Endodermal cell (in vitro differentiated cells): ENCODE measurements at regions not wholly inside any gene's neighbourhood (a gene's known extent, or its start where the extent isn't known, plus 50 kb on each side); places are given as distances from the start of the nearest gene placed in this dataset.

ENCODE experiments used
- DNase-seq: peaks from one replicate; pipeline ENCODE4 v3.0.0-alpha.2; 2017
- H3K27ac ChIP-seq: 2 replicates; pipeline ENCODE4 v1.5.1; 2013; ENCODE audit warnings: mild to moderate bottlenecking, low read depth, low read length, moderate library complexity
- H3K27me3 ChIP-seq: 2 replicates; pipeline ENCODE4 v1.6.1; 2013; ENCODE audit warnings: mild to moderate bottlenecking, low read length, moderate library complexity; ENCODE audit not compliant: insufficient read depth, control insufficient read depth, poor library complexity, severe bottlenecking
- H3K36me3 ChIP-seq: 2 replicates; pipeline ENCODE4 v1.7.0; 2013; ENCODE audit warnings: mild to moderate bottlenecking, low read length, moderate library complexity; ENCODE audit not compliant: control insufficient read depth, insufficient read depth
- H3K4me1 ChIP-seq: one replicate; pipeline ENCODE4 v1.7.0; 2013; ENCODE audit warnings: low read length; ENCODE audit not compliant: control insufficient read depth, insufficient read depth
- H3K4me3 ChIP-seq: 2 replicates; pipeline ENCODE4 v1.5.1; 2013; ENCODE audit warnings: mild to moderate bottlenecking, low read length, moderate library complexity
- H3K9ac ChIP-seq: 2 replicates; pipeline ENCODE4 v1.6.1; 2013; ENCODE audit warnings: mild to moderate bottlenecking, low read length, moderate library complexity; ENCODE audit not compliant: poor library complexity, severe bottlenecking; ENCODE audit errors: extremely low read depth
- H3K9me3 ChIP-seq: 2 replicates; pipeline ENCODE4 v1.6.1; 2013; ENCODE audit warnings: mild to moderate bottlenecking, low read length, moderate library complexity; ENCODE audit not compliant: control insufficient read depth
- H3K27ac Mint-ChIP-seq: 2 replicates; pipeline ENCODE4 v1.8.0; 2020; ENCODE audit warnings: mixed read lengths
- H3K27me3 Mint-ChIP-seq: 2 replicates; pipeline ENCODE4 v1.8.0; 2021; ENCODE audit warnings: mild to moderate bottlenecking, mixed read lengths; ENCODE audit not compliant: insufficient read depth
- H3K36me3 Mint-ChIP-seq: 2 replicates; pipeline ENCODE4 v1.8.0; 2020; ENCODE audit warnings: low read depth, mixed read lengths
- H3K4me1 Mint-ChIP-seq: 2 replicates; pipeline ENCODE4 v1.8.0; 2020; ENCODE audit warnings: mixed read lengths
- H3K4me3 Mint-ChIP-seq: 2 replicates; pipeline ENCODE4 v1.8.0; 2020; ENCODE audit warnings: mild to moderate bottlenecking, moderate library complexity, mixed read lengths
- H3K9me3 Mint-ChIP-seq: 2 replicates; pipeline ENCODE4 v1.8.0; 2020; ENCODE audit warnings: mild to moderate bottlenecking, mixed read lengths
- WGBS, 2 experiments: methylation state at CpG; one replicate each; pipeline versions ENCODE4 v1.1.5 to v1.1.7; 2013; ENCODE audit warnings: missing lambda C conversion rate in 2 of 2, mixed read lengths in 1 of 2; ENCODE audit not compliant: insufficient coverage in 1 of 2, insufficient read length in 1 of 2; 5-methylcytosine and 5-hydroxymethylcytosine counted together
- TF ChIP-seq, protein P1 (sequence below): fragments of 200-600 bp; sonication (generic); conservative IDR thresholded peaks from 2 replicates; pipeline ENCODE4 v1.5.0; 2021; ENCODE audit warnings: antibody characterized with exemption, mild to moderate bottlenecking

DNA sequence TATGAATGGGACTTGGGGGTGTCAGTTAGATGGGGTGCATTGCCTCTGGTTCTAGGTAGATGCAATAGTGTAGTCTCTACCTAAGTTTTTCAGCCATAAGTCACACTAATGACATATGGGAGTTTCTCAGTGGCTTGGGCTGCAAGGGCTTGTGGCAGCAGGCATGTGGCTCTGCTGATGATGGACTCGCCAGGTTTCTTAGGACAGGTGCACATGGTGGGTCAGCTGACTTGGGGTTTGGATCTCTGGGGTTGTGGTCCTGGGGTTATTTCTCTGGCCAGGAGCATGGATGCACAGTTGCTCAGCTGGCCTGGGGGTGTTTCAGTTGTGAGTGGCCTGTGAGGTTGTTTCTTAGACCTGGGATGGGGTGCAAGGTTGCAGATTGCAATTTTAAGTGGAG is 120.0 kb upstream of the DCBLD2 start:
- H3K27ac Mint-ChIP-seq, result no peak overlapping the region
- Histone ChIP-seq H3K27me3 (no peaks in the 10 kb centered on the region), H3K4me1 (no peaks in the 10 kb centered on the region), H3K36me3 (no peaks in the 10 kb centered on the region), H3K9ac (no peak overlapping the region), H3K9me3 (no peaks in the 10 kb centered on the region), H3K4me3 (no peak overlapping the region), H3K27ac (no peak overlapping the region)
- no peaks in the 10 kb centered on the region for H3K9me3 Mint-ChIP-seq
- no peaks in the 10 kb centered on the region for H3K36me3 Mint-ChIP-seq
- 92% methylated on average over 1 of the region's 1 CpG; no CpG with 5 or more reads in 1 of the 2 experiments for WGBS, 2 experiments
- TF ChIP-seq, protein P1, sequence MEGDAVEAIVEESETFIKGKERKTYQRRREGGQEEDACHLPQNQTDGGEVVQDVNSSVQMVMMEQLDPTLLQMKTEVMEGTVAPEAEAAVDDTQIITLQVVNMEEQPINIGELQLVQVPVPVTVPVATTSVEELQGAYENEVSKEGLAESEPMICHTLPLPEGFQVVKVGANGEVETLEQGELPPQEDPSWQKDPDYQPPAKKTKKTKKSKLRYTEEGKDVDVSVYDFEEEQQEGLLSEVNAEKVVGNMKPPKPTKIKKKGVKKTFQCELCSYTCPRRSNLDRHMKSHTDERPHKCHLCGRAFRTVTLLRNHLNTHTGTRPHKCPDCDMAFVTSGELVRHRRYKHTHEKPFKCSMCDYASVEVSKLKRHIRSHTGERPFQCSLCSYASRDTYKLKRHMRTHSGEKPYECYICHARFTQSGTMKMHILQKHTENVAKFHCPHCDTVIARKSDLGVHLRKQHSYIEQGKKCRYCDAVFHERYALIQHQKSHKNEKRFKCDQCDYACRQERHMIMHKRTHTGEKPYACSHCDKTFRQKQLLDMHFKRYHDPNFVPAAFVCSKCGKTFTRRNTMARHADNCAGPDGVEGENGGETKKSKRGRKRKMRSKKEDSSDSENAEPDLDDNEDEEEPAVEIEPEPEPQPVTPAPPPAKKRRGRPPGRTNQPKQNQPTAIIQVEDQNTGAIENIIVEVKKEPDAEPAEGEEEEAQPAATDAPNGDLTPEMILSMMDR, result no peak
- H3K4me3 Mint-ChIP-seq, result no peak overlapping the region
- no peaks in the 10 kb centered on the region for H3K4me1 Mint-ChIP-seq
- no peak for DNase-seq
- H3K27me3 Mint-ChIP-seq, result no peaks in the 10 kb centered on the region

DNA sequence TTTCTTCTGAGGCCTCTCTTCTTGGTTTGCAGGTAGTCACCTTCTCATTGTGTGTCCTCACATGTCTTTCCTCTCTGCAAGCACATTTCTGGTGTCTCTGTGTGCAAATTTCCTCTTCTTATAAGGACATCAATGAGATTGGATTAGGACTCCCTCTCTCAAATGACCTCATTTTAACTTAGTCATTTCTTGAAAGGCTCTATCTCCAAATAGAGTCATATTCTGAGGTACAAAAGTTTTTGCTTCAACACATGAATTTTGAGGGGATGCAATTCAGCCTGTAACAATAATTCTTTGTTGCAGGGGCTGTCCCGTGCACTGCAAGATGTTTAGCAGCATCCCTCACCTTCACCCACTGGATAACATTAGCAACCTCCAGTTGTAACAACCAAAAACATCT is 115.0 kb upstream of the DCBLD2 start:
- no peak overlapping the region for H3K4me3 Mint-ChIP-seq
- 84% methylated on average over 1 of the region's 1 CpG; no CpG with 5 or more reads in 1 of the 2 experiments for WGBS, 2 experiments

DNA sequence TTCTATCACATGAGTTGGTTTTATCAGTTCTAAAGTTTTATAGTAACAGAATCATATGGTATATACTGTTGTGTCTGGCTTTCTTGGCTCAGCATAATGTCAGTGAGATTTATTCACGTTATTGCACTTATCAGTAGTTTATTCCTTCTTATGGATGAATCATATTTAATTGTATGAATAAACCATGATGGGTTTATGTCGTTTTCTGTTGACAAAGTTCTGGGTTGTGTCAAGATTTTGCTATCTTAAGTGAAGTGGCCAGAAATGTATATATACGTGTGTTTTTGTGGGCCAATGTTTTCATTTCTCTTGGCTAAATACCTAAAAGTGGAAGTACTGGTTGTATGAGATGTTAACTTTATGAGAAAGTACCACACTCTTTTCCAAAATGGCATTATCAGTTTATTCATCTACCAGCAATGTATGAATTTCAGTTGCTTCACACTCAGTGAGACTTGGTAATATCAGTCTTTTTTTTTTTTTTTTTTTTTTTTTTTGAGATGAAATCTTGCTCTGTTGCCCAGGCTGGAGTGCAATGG is 112.4 kb upstream of the DCBLD2 start:
- TF ChIP-seq, protein P1, result no peak
- no peak for DNase-seq
- Histone ChIP-seq H3K4me1 (no peaks in the 10 kb centered on the region), H3K9ac (no peak overlapping the region), H3K27me3 (no peaks in the 10 kb centered on the region), H3K36me3 (no peaks in the 10 kb centered on the region), H3K9me3 (no peaks in the 10 kb centered on the region), H3K27ac (no peak overlapping the region), H3K4me3 (no peak overlapping the region)
- 77% methylated on average over 3 of the region's 3 CpGs; no CpG with 5 or more reads in 1 of the 2 experiments for WGBS, 2 experiments
- H3K4me1 Mint-ChIP-seq, result no peaks in the 10 kb centered on the region
- no peak overlapping the region for H3K4me3 Mint-ChIP-seq
- no peaks in the 10 kb centered on the region for H3K36me3 Mint-ChIP-seq
- H3K27ac Mint-ChIP-seq, result no peak overlapping the region
- H3K27me3 Mint-ChIP-seq, result no peaks in the 10 kb centered on the region
- H3K9me3 Mint-ChIP-seq, result no peaks in the 10 kb centered on the region

More for the DNA sequence above, 115.0 kb upstream of the DCBLD2 start:
- Histone ChIP-seq H3K27ac (no peak overlapping the region), H3K27me3 (no peaks in the 10 kb centered on the region), H3K9ac (no peak overlapping the region), H3K4me3 (no peak overlapping the region), H3K36me3 (no peaks in the 10 kb centered on the region), H3K4me1 (no peaks in the 10 kb centered on the region), H3K9me3 (no peaks in the 10 kb centered on the region)
- Mint-ChIP-seq H3K27ac (no peak overlapping the region), H3K4me1 (no peaks in the 10 kb centered on the region), H3K9me3 (no peaks in the 10 kb centered on the region), H3K27me3 (no peaks in the 10 kb centered on the region), H3K36me3 (no peaks in the 10 kb centered on the region)
- no peak for DNase-seq
- TF ChIP-seq, protein P1, result no peak
